IPS DF 19.7 (cell line): ENCODE measurements at regions not wholly inside any gene's neighbourhood (a gene's known extent, or its start where the extent isn't known, plus 50 kb on each side); places are given as distances from the start of the nearest gene placed in this dataset.
A peak's percentile ranks its signal among the peaks of the same experiment; 100 is the strongest.
"Not testable (repeated sequence)": the region's sequence is repeated elsewhere in the genome, so short reads cannot be mapped to it uniquely, and the experiment has no call there.

Experiments used
- DNase-seq: peaks from one replicate; pipeline ENCODE4 v3.0.0-alpha.2; 2013; ENCODE audit warnings: low read depth, low spot score

DNA sequence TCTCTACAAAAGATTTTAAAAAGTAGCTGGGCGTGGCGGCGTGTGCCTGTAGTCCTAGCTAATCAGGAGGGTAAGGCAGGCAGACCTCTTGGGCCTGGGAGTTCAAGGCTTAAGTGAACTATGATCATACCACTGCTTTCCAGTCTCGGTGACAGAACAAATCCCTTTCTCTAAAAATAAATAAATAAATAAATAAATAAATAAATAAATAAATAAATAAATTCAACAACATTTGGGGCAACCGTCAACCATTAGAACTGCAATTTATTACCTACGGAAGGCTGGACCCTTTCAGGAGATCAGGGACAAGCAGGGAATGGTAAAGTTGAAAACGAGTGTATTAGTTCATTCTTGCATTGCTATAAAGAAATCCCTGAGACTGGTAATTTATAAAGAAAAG is 136.2 kb upstream of the USP9X start:
- DNase-seq, result no peak

DNA sequence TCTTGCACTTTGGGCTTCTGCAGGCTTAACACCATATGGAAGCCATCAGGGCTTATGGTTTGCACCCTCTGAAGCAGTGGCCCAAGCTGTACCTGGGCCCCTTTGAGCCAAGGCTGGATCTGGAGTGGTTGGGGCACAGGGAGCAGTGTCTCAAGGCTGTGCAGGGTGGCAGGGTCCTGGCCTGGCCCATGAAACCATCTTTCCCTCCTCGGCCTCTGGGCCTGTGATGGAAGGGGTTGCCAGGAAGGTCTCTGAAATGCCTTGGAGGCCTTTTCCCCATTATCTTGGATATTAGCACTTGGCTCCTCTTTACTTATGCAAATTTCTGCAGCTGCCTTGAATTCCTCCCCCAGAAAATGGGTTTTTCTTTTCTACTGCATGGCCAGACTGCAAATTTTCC is 134.7 kb upstream of the USP9X start:
- peak; percentile 40 for DNase-seq

DNA sequence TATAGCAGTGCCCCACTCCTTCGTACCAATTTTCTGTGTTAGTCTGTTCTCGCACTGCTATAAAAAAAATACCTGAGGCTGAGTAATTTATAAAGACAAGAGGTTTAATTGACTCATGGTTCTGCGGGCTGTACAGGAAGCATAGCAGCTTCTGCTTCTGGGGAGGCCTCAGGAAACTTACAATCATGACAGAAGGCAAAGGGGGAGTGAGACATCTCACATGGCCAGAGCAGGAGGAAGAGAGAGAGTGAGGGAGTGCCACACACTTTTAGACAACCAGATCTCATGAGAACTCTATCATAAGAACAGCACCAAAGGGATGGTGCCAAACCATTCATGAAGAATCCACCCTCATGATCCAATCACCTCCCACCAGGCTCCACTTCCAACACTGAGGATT is 133.8 kb upstream of the USP9X start:
- not testable (repeated sequence) for DNase-seq

DNA sequence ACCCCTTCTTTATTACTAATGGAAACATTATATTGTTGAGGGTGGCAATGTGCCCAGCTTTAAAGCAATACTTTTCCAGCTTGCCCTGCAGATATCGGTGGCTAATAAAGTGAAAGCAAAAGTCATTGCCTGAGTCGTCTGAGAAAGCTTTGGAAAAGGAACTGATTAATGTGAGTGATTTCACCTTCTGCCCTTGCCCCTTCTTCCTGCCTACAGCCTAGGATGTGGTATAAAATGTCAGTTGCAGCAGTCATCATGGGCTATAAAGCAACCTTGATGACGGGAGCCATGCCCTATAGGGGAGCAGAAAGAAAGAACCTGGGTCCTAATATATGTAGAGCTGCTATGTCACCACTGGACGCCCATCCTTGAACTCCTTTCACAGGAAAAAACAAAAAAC is 132.4 kb upstream of the USP9X start:
- no peak for DNase-seq

DNA sequence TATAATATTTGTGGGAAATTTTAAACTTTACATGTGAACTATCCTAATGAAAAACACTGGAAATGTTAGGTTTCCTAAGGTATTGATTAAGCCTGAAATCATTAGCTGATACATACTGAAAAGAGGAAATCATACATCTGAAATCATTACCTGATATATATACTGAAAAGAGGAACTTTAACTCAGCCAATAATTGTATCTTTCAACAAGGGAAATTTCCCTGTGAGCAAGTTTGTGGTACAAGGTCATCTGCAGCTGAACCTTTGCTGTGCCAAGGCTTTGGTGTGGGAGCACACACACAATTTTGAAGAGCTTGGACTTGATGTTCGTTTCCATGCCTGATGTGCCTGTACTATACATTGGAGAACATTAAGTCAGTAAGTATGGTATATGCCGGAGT is 131.9 kb upstream of the USP9X start:
- no peak for DNase-seq

DNA sequence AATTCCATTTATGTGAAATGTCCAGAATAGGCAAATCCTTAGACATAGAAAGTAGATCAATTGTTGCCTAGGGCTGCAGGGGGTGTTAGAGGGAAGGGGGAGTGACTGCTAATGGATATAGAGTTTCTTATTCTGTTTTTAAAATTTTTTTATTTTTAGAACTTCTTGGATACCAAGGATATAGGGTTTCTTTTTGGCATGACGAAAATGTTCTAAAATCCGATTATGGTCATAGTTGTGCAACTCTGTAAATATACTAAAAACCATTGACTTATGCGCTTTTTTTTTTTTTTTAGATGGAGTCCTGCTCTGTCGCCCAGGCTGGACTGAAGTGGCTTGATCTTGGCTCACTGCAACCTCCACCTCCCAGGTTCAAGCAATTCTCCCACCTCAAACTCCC is 125.2 kb upstream of the USP9X start:
- no peak for DNase-seq

DNA sequence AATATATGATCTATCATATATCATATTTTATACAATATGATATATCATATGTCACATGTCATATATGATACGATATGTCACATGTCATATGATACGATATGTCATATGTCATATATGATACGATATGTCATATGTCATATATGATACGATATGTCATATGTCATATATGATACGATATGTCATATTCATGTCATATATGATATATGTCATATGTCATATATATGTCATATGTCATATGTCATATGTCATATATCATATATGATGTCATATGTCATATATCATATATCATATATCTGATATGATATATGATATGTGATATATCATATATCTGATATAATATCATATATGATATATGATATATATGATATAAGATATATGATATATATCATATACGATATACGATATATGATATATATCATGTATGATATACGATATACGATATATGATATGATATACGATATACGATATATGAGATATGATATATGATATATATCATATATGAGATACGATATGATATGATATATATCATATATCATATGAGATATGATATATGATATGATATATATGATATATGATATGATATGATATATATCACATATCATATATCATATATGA is 122.3 kb upstream of the USP9X start:
- no peak for DNase-seq

DNA sequence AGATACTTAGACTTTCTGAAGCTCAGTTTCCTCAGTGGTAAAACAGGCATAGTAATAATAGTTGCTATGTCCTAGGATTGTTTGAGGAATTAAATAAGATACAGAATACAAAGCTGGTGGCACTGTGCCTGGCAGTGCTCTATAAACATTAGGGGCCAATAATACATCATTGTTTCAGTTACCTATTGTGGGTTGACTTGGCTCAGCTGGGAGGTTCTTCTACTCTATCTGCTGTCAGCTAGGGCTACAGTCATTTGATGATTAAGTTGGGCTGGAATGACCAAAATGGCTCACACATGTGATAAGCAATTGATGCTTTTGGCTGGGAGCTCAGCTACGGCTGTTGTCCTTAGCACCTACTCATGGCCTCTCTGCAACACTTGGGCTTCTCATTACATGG is 121.2 kb upstream of the USP9X start:
- DNase-seq, result no peak

DNA sequence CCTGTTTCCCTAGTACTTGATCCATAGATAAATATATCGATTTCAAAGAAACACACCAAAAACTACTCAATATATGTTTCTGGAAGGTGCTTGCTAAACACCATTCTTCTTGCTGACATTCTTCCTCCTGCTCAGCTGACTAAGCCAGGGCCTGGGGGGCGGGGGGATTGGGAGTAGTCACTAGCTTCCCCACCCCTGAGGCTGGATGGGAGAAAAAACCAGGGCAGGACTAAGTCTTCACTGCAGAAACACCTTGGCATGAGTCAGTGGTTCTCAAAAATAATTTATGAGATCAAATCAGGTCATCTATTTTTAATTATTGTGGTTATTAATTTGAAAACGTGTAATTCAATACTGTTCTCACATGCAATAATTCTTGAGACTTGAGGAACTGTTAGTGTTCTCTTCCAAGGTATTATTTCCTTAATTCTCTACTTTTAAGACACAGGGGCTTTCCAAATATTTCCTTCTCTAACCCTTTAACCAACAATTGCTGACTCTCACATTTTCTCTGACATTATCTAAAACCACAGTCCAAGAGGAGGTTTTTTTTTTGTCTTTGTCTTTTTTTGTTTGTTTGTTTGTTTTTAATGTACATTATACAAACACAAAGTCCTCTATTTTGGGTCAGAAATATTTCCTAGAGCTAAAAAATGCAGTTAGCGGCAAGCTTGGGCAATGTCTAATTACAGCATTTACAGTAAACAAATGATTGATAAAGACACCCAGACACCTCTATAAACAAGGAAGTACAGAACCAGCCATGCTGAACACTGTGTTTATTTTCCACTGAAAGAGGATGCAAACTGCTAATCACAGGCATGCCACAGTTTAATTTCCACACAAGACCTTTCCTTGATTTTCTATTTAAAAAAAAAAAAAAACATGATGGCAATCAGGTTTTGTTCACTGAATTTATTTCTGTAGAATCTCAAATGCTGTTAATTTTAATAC is 120.3 kb upstream of the USP9X start:
- no peak for DNase-seq

DNA sequence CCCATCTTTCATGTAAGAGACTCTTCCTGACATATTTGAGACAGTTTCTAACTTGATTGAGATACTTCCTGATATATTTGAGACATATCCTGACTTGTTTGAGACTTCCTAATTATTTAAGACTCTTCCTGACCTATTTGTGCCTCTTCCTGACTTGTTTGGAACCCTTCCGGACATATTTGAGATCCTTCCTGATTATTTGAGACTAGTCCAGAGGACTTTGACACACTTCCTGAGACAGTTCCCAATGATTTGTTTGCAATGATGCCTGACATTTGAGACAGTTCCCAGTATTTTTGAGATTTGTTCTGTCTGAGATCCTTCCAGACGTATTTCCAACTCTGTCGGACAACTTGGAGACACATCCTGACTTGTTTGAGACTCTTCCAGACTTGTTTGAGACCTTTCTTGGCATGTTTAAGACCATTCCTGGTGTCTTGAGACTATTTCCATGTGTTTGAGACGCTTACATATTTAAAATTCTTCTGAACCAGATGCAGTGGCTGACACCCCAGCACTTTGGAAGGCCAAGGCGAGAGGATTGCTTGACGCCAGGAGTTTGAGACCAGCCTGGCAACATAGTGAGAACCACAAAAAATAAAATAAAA is 118.9 kb upstream of the USP9X start:
- DNase-seq, result no peak

DNA sequence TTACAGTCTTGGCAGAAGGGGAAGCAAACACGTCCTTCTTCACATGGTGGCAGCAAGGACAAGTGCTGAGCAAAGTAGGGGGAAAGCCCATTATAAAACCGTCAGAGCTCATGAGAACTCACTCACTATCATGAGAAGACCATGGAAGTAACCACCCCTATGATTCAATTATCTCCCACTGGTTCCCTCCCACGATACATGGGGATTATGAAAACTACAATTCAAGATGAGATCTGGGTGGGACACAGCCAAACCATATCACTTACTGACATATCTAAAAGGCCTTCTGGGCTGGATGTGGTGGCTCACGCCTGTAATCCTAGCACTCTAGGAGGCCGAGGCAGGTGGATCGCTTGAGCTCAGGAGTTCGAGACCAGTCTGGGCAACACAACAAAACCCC is 117.1 kb upstream of the USP9X start:
- DNase-seq, result no peak

DNA sequence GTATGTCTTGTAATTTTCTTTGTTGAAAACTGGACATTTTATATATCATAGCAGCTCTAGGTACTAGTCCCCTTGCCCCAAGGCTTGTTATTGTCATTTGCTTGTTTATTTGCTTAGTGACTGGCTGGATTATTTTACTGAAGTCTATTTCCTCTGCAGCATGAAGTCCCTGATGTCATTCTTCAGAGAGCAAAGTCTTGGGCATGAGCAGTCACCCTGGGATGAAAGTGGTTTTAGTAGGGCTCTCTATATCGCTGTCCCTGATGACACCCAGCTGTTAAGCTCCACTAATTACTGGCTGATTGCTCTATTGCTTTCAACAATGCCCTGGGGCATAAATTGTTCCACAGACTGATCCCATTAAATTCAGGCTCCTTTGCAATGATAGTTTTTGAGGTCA is 113.5 kb upstream of the USP9X start:
- DNase-seq, result no peak

DNA sequence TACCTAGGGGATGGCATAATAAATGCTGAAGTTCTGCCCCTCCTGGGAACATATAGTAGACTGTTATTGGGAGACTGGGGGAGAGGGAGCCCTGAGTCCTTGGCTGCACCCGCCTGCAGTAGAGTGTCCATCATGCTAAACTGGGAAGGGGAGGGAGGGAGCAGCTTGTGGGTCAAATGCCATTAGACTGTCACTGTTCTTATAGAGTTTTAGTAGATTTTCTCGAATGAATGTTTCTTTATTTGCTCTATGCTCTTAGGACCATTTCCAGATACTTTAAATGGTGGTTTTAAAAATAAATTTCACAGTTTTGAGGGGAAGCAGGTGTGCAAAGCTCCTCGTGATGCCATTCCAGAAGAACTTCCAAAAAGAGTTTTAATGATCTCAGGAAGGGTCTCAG is 111.6 kb upstream of the USP9X start:
- DNase-seq, result no peak

DNA sequence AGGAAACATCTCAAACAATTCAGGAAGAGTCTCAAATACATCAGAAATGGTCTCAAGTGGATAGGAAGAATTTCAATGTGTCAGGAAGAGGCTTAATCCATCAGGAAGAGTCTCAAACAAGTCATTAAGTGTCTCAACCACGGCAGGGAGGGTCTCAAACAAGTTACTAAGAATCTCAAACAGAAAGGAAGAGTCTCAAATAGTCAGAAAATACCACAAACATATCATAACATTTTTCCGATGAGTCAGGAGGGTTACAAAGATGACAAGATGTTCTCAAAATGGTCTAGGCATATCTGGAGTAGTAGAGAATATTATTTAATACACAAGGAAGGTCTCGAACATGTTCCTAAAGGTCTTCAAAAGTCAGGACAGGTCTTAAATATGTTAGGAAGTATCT is 109.3 kb upstream of the USP9X start:
- no peak for DNase-seq

DNA sequence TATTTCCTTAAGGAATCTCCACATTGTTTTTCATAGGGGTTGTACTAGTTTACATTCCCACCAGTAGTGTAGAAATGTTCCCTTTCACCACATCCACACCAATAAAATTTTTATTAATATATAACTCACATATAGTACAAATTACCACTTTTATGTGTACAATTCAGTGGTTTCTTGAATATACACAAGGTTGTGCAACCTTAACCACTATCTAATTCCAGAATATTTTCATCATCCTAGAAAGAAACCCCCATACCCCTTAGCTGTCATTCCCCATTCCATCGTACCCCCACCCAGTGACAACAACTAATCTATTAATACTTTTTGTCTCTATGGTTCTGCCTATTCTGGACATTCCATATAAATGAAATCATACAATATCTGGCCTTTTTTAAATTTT is 108.3 kb upstream of the USP9X start:
- DNase-seq, result no peak

DNA sequence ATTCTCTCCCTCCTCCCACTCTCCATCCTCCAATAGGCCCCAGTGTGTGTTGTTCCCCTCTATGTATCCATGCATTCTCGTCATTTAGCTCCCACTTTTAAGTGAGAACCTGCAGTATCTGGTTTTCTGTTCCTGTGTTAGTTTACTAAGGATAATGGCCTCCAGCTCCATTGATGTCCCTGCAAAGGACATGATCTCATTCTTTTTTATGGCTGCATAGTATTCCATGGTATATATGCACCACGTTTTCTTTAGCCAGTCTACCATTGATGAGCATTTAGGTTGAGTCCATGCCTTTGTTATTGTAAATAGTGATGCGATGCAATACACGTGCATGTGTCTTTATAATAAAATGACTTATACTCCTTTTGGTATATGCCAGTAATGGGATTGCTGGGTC is 100.3 kb upstream of the USP9X start:
- no peak for DNase-seq

DNA sequence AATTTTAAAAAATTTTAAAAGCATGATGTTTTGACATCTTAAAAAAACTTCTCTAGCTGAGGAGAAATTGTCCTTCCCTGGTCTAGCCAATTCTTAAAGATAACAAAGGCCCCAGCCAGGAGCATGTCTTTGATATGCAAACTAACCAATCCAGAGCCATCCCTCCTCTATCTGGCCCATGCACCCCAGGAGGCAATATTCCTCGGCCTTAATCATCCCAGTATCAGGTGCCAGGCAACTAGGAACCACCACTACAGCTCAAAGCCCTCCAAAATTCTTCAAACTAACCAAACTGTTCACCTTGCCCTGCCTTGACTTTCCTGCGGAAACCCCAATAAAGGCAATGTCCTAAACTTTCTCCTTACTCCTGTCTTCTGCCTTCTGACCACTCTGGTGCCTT is 97.8 kb upstream of the USP9X start:
- DNase-seq, result no peak

DNA sequence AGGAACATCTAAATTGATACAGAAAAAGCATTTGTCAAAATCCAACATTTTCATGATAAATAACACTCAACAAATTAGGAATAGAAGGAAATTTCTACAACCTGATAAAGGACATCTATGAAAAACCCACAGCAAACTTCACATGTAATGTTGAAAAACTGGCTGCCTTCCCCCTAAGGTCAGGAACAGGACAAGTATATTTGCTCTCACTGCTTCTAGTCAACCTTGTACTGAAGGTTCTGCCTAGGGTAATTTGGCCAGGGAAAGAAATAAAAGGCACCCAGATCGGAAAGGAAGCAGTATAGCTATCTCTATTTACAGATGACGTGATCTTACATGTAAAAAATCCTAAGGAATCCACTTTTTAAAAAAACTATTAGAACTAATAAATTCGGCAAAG is 97.1 kb upstream of the USP9X start:
- DNase-seq, result no peak

DNA sequence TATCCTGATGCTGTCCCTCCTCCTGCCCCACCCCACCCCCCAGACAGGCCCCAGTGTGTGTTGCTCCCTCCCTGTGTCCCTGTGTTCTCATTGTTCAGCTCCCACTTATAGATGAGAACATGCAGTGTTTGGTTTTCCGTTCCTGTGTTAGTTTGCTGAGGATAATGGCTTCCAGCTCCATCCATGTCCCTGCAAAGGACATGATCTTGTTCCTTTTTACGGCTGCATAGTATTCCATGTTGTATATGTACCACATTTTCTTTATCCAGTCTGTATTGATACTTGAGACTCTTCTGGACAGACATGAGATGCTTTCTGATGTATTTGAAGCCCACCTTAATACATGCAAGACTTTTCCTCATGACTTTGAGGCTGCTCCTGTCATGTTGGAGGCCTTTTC is 91.8 kb upstream of the USP9X start:
- DNase-seq, result not testable (repeated sequence)

DNA sequence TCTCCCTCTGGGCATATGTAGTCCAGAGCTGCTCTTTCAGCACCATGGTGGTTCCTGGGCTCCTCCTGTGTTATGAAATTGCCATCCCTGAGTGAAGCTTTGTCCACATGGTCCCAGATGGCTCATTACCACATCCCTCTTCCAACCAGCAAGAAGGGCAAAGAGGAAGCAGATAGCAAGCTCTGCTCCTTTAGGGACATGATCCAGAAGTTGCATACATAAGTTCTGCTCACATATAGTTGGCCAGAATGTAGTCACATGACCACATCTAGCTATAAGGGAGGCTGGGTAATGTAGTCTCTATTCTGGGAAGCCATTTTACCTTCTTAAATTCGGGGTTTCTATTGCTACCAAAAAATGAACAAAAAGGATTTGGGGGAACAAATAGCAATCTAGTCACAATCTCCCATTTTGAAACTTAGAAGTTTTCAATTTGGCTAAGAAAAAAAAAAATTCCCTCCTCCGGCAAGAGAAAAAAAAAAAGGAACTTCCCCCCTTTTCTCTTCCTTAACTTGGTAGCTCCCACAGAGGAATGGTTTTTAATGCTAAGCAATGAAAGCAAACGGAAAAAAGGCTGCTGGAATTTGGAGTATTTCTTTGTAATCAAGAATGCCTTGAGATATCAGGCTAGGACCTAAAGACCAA is 88.2 kb upstream of the USP9X start:
- DNase-seq, result no peak

DNA sequence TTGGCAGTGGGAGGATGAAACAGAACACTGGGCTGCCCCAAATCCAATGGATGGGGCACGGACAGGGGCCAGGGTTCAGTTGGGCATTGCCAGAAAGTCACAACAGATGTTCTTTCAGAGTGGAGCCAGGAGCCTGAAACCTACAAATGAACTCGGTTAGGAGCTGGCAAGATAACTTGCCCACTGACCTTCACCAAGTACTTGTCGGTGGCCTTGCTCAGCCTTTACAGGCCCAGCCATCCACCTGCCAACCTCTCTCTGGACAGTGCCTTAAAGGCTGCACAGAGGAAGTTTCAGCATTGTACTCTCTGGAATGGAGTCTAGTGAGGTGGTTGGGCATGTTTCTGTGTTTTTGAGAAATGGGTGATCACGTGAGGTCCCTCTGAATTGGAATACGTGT is 87.1 kb upstream of the USP9X start:
- DNase-seq, result no peak

DNA sequence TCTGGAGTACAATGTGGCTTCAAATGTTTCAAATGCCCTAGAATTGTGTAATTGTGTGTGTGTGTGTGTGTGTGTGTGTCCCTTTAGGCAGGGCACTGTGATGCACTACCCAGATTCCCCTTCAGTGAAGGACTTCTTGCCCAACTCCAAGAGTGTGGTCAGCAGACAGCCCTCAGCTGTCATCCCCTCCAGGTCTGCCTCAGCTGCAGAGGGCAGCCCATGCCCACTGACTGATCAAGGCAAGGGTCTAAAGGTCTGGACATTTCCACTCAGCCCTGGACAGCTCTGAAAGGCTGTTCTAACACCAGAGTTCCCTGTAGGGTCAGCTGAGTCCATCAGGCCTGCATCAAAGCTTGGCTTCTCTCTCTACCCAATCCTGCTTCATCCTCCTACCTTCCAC is 83.9 kb upstream of the USP9X start:
- DNase-seq, result no peak
